HG03159 (cell line): ENCODE measurements at regions not wholly inside any gene's neighbourhood (a gene's known extent, or its start where the extent isn't known, plus 50 kb on each side); places are given as distances from the start of the nearest gene placed in this dataset.
A peak's percentile ranks its signal among the peaks of the same experiment; 100 is the strongest.
"Not testable (repeated sequence)": the region's sequence is repeated elsewhere in the genome, so short reads cannot be mapped to it uniquely, and the experiment has no call there.

Experiments used
- ATAC-seq: cut with Tn5 transposase; IDR thresholded peaks from one replicate; pipeline ENCODE4 v1.9.1; 2021; ENCODE audit warnings: mild to moderate bottlenecking, moderate library complexity; ENCODE audit not compliant: unreplicated experiment

DNA sequence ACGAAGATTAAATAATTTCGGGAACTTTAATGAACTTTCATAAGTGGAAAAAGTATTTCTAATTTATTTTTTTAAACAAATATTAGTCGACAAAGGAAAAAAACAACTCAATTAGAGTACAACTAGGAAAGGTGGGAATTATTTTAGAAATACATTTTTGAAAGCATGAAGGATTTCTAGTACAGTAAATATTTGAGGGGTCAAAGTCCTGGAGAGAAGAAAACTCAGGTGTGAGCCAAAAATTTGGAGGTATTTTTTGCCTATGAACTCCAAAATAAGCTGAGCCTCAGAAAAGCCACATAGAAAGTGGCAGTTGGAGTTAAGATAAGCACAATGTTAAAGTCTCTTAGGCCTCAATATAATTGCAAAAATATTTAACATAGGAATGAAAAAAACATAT lies 2017.3 kb downstream of the C4orf33 start:
- ATAC-seq, result no peak

DNA sequence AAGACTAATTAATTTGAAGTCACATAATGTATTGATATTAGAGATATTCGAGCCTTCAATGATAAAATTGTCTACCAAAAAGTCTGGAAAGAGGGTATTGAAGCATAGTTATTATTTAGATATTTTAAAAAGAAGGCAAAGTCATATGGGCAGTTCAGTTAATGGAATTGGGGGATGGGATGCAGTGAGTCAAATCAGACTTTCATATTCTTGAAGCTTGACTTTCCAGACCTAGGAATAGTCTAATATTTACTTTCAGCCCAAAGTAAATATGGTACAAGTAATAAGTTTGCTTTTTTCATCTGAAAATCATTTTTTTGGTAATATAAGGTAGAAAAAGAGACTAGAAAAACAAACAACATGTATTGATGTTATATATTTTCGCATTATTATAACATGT lies 2017.8 kb downstream of the C4orf33 start:
- no peak for ATAC-seq

DNA sequence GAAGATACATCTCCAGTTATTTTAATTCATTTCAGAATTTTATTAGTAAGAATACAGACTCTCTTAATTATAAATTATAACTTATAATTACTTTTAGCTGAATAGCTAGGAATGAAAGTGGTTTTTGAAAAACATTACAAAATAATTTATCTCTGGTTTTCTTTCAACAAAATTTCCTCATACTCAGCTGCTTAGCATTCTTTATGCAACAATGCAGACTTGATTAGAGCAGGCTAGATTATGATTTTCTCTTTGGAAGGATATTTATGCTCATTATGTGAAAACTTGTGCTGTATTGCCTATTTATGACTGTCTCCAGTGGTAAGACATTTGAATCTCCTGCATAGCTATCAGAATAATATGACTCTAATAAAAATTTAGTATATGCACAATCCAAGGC lies 2023.7 kb downstream of the C4orf33 start:
- ATAC-seq, result no peak

GRCh38 chr4:131137196-131137595 lies 2011.9 kb upstream of the PCDH10 start:
- ATAC-seq, result no peak

DNA sequence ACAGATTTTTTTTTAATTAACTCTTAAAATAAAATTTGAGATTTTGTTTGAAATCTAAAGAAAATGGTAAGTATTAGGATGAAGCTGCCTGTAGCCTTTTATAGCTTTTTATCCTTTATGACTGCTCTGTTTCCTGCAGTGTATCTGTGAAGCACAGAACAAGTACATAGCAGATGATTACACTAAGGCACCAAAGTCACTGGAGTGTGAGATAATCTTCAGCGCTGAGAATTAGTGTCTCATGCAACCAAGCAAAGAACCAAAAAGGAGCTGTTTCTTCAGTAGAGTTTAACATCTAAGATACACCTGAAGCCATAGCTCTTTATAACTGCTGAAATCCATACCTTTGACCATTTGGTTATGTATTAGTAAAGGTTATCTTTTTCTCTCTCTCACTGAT lies 1989.8 kb upstream of the PCDH10 start:
- no peak for ATAC-seq

DNA sequence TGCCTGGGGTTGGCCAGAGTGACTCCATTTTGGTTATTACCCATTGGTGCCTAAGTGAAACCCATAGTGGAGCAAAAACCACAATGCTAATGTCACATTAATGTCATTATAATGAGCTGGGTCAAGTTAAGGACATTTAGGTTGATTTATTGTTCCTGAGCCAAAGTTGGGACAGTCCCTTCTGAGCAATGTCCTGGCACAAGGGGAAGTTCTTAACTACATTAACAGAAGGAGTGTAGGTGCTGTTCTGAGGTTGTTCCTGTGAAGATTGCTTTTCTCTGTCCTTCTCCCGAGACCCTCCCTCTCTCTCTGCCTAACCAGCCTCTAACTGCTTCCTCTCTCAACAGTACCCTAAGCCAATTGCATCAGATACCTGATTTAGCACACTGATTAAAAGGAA lies 1956.8 kb upstream of the PCDH10 start:
- ATAC-seq, result no peak

- no peak for ATAC-seq
Observed at GRCh38 chr4:131207589-131207988, 1941.5 kb upstream of the PCDH10 start.

- no peak for ATAC-seq
Observed at GRCh38 chr4:131248314-131248713, 1900.8 kb upstream of the PCDH10 start.

DNA sequence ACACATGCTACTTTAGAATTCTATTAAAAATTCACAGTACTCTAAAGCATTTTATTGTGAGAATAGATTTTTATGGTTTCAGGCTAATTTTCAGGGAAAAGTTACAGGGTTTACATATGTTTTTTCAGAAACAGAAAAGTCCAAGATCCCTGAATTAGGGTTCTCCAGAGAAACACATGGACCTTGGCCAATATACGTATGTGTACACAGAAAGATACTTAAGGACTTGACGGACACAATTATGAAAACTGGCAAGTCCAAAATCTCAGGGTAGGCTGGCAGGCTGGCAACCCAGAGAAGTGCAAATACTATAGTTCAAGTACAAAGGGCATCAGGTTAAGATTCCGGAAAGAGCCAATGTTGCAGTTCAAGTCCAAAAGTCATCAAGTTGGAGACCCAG lies 1897.8 kb upstream of the PCDH10 start:
- ATAC-seq, result no peak

DNA sequence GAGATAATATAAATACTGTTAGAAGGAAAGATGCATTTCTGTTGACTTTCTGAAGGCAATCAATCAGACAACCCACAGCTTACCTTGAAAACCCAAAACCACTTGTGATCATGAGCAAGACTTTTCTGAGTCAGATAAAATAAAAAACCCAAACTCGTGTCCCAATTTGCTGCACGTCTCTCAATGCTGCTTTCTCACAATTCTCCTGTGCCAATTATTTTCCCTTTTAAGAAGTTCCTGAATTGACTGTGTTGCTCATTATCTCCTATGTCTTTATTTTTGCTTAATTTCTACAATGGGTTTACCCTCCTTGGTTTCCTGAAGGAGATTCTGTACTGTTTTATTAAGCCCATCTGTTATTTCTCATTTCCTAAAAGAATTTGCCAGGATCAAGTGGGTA lies 1891.9 kb upstream of the PCDH10 start:
- ATAC-seq, result no peak

- ATAC-seq, result no peak
Observed at GRCh38 chr4:131258361-131258760, 1890.7 kb upstream of the PCDH10 start.

DNA sequence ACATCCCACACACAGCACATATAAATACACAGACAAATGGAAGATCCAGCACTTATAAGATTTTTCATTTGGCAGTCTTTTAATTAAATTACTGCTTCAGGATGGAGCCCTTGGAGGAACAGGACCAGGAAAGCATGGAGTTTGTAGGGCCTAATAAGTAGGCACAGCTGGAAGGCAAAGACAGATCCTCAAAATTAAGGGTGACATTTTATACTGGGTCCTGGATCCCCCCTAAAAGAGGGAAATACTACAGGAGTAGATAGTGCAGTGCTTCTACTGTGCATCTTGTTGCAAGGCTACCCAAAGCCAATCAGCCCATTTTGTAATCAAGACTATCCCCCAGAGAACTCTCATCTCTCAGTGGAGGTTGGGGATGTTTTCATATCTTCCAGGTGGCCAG lies 1860.7 kb upstream of the PCDH10 start:
- no peak for ATAC-seq

GRCh38 chr4:131296192-131296591 lies 1852.9 kb upstream of the PCDH10 start:
- ATAC-seq, result no peak

GRCh38 chr4:131302108-131302507 lies 1847.0 kb upstream of the PCDH10 start:
- ATAC-seq, result no peak

DNA sequence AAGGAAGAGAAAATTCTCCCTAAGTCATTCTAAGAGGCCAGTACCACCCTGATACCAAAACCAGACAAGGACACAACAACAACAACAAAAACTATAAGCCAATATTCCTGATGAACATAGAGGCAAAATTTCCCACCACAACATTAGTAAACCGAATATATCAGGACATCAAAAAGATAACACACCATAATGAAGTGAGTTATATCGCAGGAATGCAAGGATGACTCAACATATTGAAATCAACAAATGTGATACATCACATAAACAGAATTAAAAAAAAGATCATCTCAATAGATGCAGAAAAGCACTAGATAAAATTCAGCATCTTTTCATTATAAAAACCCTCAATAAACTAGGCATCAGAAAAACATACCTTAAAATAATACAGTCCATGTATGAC lies 1844.4 kb upstream of the PCDH10 start:
- no peak for ATAC-seq

DNA sequence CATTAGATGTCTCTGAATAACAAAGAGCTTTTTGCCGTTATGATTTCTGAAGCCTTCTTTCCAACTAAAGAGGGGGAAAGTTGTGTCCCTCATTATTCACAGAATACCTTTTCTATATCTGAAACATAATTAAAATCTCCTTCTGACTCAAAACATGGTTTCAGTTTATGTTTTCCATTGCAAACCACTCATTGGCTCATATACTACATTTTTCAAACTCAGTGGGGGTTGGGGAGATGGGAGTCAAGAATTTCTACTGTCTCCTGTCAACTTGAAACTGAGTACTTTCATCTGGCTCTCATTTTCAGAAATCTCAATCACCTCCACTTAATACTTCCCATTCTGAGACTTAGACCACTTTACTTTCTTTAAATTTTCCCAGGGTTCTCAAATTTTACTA lies 1839.5 kb upstream of the PCDH10 start:
- ATAC-seq, result no peak

DNA sequence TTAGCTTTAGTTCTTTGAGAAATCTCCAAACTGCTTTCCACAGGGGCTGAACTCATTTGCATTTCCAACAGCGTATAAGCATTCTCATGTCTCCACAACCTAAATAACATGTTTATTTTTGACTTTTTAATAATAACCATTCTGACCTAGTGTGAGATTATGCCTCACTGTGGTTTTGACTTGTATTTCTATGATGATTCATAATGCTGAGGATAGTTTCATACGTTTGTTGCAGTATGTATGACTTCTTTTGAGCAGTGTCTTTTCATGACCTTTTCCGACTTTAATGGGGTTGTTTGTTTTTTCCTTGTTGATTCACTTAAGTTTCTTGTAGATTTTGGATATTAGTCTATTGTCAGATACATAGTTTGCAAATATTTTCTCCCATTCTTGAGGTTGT lies 1833.0 kb upstream of the PCDH10 start:
- no peak for ATAC-seq

GRCh38 chr4:131337936-131338335 lies 1811.2 kb upstream of the PCDH10 start:
- no peak for ATAC-seq

GRCh38 chr4:131339137-131339536 lies 1810.0 kb upstream of the PCDH10 start:
- ATAC-seq, result no peak

DNA sequence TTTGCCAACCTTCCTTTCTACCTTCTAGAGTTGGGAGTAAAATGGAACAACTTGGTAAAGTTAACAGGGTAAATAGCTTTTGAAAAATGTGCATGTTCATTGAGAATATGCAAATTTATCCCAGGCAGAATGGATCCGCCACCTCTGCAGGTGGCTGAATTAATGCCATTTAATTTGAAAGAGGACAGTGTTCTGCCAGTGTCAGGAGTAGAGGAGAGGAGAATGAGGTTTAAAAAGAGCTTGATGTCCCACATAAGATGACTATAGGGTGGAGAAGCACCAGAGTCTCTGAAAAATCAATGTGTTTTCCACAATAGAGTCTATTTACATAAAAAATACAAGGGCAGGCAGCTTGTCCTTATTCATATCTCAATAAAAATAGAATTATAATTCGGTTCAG lies 1804.3 kb upstream of the PCDH10 start:
- ATAC-seq, result no peak

DNA sequence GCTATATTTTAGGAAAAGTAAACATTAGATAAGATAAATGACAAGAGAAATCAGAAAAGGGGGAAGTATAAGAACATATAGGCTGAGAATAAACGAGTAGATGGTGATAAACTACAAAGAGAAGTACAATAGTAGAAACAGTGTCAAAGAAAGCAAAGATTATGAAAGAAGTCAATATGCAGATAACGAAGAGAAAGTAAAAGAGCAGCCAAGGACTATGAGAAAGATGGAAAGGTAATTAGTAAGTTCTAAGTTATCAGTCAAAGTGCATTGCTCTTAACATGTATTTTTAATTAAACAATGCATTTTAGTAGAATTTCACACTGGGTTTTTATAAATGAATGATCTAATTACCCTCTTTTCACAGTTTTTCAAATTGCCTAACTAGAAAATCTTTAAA lies 1801.3 kb upstream of the PCDH10 start:
- ATAC-seq, result no peak

DNA sequence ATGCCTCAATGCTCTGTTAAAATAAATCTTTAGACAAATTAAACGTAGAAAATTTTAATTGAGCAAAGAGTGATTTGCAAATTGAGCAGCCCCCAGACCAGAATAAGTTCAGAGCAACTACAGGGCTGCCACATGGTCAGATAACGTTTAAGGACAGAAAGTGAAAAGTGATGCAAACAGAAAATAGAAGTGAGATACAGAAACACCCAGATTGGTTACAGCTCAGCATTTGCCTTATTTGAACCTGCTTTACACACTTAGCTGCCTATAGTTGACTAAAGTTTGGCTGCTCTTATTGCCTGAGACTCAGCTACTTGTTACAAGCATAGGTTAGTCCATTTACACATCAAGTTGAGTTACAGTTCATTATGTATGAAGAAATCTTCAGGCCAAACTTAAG lies 1800.8 kb upstream of the PCDH10 start:
- peak; percentile 78 for ATAC-seq

GRCh38 chr4:131352371-131352770 lies 1796.7 kb upstream of the PCDH10 start:
- ATAC-seq, result not testable (repeated sequence)

DNA sequence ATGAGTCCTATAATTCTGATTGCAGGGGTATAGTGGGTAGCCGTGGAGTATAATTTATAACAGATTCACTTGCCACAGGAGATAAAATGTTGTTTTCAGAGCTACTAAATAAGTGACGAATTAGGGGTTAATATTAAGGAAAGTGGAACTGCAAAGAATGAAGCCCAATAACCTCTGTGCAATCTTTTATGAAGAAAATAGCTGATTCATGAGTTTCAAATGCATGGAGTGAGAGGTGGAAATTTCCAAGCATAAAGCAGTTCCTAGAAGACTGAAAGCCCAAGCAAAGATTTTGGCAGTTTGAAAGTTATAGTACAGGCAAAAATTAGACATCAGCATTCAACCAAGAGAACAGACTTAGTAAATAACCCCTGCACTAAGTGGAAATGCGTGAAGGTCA lies 1782.4 kb upstream of the PCDH10 start:
- no peak for ATAC-seq
